Right ventricle myocardium superior (tissue), 1 donor: ENCODE measurements at regions not wholly inside any gene's neighbourhood (a gene's known extent, or its start where the extent isn't known, plus 50 kb on each side); places are given as distances from the start of the nearest gene placed in this dataset.

Experiments used
- ATAC-seq: fragments of 200-7000 bp; cut with Tn5 transposase; one replicate; pipeline ENCODE4 v1.9.1; 2020; ENCODE audit warnings: mild to moderate bottlenecking; ENCODE audit not compliant: poor library complexity
- DNase-seq: peaks from one replicate; pipeline ENCODE4 v3.0.0-alpha.2; 2020
- intact Hi-C: fragments of 100-400 bp; cut with DNase I; formaldehyde crosslinking; loops from one replicate; pipeline ENCODE4 v1.11.2; 2022
- donor health status: DM: no; HTN: yes; CAD: no; lungs with severe emphysema.

DNA sequence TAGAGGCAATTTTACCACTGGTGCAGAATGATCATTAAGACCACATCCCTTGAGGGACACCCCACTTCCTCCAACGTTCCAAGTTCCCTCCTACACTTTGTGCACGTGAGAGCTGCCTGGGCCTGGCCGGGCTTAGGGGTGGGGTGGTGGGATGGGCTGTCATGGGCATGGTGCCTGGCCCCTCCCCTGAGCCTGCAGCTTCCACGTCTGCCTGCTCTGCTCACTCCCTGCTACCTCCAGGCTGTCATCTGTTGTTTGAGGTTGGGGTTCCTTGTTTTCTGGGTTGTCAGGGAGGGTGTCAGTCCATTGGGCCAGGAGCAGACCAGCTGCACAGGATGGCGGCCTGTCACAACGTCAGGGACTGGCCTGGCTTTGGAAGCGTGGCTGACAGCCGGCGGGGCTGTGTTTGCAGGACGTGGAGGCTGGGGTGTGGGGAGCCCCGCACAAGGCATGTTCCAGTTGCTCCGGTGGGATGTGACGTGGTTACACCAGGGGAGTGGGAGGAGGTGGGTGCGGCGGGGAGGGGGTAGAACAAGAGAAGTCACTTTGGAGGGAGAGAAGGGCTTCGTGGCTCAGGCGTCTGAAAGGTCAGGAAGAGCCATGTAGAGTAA is 72.3 kb downstream of the RTP5 start:
- intact Hi-C loops = no loop called here
- ATAC-seq = no peak
- DNase-seq = no peak

DNA sequence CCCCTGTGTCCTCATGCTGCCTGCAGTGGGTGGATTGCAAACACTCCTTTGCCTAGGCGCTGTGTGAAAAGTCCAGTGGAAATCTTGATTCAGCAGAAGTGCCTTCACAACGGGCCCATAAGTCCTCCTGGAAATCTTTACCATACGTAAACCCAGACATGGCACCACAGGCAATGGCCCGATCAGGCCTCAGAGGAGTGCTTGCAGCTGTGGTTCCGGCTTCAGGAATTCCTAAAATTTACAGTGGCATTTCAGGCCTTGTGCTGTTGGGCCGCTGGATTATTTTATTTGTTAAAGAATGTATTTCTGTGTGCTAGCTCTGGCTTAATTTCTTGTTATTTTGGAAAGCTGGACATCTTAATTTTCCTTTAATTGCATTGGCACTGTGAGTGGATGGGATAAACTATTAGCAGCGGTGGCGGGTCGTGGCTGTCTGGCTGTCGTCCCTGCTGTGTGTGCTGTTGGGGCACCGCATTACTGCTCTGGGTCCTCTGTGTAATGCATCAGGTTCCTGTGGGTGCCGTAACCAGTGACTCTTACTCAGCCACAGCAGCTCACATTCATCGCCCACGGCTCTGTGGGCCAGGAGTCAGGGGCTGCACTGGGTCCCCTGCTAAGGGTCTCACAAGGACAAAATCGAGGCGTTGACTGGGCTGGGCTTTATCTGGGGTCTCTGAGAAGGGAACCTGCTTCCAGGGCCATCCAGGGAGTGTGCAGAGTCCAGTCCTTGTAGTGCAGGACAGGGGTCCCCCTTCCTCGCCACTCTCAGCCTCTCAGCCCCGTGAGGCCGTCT is 73.1 kb downstream of the RTP5 start:
- DNase-seq = no peak
- no peak for ATAC-seq
- intact Hi-C loops = no loop called here

DNA sequence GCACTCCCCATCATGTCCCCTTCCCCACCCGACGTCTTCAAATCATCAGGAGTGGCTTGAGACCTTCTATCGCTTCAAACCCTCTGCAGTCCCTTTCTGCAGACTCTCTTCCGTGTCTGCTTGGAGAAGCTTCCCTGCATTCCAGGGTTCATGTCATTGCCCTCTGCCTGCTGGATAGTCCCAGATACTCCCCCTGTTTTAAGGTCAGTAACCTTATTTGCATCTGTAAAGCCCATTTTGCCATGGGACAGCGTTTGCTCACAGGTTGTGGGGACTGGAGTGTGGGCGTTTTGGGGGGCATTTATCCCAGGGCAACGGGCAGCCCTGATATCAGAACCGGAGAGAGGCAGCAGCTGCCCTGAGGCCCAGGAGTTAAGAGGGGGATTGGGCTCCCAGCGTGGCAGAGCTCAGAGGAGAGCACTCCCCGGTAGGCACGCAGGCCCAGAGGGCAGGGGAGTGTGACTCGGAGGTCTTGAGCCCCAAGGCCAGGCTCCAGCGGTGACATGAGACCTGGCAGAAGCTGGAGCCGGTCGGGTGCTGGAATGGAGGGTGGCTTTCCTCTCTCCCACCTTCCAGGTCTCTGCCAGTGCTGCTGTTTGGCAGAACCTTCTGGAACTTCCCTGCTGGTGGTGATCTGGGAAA is 73.8 kb downstream of the RTP5 start:
- no peak for DNase-seq
- ATAC-seq = no peak
- intact Hi-C loops = no loop called here

DNA sequence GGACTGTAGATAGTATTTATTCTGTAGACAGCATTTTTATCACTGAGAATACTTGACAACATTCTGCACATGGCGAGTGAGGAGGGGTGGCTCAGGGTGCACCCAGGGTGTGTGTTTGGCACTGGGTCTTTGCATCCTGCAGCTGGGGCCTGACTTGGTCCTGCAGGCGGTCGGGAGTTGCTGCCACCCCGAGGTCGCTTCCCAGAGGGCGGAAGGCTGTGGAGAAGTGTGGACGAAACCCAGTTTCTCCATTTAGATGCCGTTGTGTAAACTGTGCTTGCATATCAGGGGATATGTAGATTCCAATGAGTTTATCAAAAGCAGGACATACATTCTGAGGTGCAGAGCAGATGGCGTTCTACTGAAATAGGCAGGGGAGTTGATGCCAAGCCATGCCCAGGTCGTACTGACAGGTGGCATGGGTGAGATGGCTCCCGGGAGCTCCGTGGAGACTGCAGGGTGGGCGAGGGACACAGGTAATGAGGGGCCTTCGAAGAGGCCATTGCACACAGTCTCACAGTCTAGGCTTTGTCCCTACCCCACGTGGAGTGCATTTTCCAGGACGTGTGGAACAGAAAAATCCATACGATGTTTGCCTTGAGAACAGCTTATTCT is 74.5 kb downstream of the RTP5 start:
- intact Hi-C loops = no loop called here
- no peak for DNase-seq
- ATAC-seq = no peak

DNA sequence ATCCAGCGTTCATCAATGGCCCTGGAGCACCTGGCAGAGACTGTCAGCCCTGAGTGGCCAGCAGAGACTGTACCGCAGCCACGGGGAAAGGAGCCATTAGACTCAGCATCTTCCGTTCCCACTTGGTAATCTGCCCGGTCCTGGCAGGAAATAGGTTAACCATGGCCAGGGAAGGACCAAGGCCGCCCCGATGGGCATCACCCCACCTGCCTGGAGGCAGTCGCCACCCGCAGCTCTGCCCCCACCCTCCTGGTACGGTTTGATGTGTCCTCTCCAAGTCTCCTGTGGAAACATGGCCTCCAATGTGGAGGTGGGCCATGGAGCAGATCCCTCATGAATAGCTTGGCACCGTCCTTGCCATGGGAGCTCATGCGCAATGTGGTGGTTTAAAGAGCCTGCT is 75.3 kb downstream of the RTP5 start:
- no peak for DNase-seq
- ATAC-seq = no peak
- intact Hi-C loops = no loop called here

DNA sequence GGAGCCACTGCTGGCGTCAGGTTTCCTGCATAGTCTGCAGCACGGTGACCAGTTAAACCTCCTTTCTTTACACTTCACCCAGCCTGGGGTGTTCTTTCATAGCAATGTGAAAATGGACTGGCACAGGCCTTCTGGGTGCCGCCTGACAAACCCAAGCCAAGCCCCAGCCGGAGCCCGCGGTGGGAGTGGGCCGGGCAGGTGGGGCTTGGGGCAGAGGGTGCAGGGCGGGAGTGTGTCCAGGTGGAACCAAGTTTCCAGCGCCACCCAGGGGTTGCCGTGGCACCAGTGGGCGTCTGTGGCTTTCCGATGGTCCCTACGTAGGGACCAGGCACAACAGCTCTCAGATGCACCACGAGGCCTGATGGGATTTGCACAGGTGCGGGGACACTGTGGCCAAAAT is 75.8 kb downstream of the RTP5 start:
- intact Hi-C loops = no loop called here
- ATAC-seq (no peak), DNase-seq (no peak)

DNA sequence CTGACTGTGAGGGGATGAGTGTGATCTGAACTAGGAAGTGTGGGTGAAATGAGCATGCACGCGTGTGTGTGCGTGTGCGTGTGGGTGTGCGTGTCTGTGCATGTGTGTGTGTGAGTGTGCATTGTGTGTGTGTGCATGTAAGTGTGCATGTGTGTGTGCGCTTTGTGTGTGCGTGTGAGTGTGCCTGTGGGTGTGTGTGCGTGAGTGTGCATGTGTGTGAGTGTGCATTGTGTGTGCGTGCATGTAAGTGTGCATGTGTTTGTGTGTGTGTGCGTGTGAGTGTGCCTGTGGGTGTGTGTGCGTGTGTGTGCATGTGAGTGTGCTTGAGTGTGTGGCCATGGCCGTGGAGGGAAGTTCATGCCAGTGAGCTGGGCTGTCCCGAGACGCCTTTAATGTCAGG is 76.3 kb downstream of the RTP5 start:
- intact Hi-C loops = no loop called here
- DNase-seq (no peak), ATAC-seq (no peak)

DNA sequence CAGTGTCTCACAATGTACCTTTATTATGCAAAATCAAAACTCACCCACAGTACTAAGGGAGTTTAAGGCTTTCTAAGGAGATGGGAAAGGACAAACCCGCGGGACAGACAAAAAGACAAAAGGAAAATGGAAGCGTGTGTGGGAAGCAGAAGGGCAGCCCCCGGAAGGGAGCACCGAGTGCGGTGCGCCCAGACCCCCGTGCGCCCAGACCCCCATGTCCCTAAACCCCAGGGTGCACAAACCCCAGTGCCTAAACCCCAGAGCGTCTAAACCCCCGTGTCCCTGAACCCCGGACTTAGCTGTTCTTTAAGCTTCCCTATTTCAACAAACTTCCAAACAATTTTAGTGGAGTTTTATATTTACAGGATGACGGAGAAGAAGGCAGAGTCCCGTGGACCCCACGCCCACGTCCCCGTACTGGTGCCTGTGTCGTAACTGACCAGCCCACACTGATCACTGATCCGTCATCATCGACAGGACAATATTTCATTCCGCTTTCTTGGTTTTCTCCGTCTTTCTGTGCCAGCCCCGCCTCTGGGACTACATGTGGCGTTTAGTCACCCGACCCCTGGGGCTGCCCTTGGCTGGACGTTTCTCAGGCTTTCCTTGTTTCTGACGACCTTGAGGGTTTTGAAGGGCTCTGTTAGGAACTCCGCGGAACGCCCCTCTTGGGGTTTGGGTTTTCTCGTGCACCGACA is 76.9 kb downstream of the RTP5 start:
- intact Hi-C loops = no loop called here
- ATAC-seq (no peak), DNase-seq (no peak)

DNA sequence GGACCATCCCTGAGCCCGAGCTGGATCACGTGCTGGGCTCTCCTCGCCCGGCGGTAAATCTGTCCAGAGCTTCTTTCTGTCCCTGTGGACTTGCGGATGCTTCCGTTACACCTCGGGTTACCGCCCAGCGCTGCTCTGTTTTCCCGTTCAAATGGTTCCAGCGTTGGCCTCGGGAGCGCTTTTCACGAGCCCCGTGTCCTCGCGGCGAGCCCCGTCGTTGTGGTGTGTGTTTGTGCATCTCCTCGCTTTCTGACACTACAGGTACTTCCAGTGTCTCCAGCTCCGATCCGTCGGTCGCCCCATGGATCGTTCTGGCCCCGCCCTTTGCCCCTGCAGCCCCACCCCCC is 77.4 kb downstream of the RTP5 start:
- ATAC-seq = no peak
- DNase-seq = no peak
- intact Hi-C loops = no loop called here

DNA sequence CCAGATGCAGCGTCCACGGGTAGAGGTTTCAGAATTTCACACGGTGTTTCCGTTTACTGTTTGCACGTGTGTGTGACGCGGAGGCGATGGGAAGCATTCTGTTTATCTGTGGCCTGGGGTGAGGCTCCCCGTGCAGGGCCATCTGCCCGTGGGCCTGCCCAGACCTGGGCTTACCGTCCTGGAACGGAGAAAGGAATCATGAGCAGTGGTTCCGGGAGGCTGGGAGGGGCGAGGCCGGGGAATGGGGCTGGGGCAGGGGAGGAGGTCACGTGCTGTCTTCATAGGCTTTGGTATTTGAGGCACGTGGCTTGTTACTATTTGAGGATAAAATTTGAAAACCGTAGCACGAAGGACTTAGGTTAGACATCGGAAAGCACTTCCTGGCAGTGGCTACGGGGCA is 77.9 kb downstream of the RTP5 start:
- DNase-seq (no peak), ATAC-seq (no peak)
- intact Hi-C loops = no loop called here

DNA sequence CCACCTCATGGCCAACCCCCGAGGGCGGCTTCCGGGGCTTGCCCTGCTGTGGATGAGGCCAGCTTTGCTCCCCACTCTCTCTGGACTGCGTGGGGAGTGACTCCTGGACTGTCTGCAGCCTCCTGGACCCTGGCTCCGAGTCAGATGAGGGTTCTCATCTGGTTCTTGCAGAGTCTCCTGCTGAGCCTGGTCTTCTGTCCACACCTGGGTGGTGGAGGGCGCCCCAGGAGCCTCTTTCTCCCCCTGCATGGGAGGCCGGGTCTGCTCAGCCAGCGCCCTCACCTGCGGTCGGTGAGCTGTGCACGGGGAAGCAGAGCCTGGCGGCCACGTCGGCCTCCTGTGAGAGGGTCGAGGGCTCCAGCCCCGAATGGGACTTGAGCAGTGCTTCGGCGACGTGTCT is 78.3 kb downstream of the RTP5 start:
- DNase-seq (no peak), ATAC-seq (no peak)
- intact Hi-C loops = no loop called here

DNA sequence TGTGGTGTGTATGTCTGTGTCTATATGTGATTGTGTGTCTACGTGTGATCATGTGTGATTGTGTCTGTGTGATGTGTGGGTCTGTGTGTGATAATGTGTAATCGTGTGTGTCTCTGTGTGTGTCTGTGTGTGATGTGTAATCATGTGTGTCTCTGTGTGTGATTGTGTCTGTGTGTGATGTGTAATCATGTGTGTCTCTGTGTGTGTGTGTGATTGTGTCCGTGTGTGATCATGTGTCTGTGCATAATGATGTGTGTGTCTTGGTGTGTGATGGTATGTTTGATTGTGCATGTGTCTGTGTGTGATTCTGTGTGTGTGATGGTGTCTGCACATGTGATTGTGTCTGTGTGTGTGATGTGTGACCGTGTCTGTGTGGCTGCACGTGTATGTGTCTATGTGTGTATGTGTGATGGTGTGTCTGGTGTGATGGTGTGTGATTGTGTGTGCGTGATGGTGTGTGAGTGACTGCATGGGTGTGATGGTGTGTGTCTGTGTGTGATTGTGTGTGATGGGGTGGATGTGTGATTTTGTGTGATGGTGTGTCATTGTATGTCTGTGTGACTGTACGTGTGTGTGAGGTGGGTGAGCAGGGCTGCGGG is 78.9 kb downstream of the RTP5 start:
- DNase-seq (no peak), ATAC-seq (no peak)
- intact Hi-C loops = no loop called here

DNA sequence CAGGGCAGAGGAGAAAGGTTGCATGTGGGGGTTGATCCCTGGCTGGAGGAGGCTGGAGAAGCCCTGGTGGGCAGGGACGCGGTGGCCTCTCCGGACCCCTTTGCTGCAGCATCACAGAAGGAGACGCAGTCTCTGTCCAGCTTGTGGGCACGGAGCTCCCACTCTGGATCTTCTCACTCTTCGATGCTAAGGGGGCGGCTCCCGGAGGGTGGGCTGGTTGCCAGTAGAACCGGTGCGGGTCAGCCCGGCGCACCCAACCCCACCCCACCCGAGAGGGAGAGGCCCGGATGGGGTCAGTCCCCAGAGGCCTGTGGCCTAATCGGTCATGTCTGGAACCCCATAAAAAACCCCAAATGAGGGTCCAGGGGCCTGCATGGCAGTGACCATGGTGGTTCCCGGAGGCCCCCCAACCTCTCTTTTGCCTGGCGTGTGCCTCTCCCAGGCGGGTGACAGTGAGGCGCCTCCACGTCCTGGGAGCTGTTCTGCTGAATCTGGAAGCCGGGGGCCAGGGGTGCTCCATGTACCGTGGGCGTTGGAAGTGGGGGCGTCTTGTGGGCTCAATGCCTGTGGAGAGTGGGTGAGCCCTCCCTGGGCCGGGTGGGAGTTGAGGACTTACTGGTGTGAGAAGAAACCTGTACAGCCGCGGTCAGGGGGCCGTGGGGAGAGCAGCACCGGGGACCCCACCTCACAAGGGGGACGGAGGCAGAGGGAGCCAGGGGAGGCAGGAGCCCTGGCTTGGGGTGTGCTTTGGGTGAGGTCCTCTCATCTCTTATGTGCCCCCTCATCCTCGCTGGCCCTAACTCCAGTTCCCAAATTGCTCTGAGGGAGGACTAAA is 79.6 kb downstream of the RTP5 start:
- no peak for ATAC-seq
- DNase-seq = no peak
- intact Hi-C loops = no loop called here

DNA sequence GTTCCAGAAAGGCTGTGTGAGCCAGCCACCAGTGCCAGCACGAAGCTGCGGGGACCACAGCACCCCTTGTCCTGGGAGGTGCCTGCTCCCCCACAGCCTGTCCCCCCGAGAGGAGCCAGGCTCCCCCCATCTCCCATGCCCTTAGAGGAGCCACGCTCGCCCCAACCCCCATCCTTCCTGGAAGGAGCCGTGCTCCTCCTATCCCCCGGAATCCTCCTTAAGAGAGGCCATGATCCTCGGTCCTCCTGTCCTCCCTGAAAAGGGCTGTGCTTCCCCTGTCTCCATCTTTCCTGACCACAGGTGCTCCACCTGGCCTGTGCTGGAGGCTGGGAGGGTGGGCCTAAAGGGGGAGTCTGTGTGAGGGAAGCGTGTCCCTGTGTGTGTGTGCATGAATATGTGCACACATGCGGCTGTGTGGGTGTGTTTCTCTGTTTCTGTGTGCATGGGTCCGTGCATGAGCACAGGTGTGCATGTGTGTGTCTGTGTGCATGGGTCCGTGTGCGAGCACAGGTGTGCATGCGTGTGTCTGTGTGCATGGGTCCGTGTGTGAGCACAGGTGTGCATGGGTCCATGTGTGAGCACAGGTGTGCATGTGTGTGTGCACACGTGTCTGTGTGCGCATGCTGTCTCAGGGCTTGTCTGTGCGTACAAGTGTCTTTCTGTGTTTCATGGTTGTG is 80.3 kb downstream of the RTP5 start:
- ATAC-seq (peak; percentile 16), DNase-seq (no peak)
- intact Hi-C loops = no loop called here

DNA sequence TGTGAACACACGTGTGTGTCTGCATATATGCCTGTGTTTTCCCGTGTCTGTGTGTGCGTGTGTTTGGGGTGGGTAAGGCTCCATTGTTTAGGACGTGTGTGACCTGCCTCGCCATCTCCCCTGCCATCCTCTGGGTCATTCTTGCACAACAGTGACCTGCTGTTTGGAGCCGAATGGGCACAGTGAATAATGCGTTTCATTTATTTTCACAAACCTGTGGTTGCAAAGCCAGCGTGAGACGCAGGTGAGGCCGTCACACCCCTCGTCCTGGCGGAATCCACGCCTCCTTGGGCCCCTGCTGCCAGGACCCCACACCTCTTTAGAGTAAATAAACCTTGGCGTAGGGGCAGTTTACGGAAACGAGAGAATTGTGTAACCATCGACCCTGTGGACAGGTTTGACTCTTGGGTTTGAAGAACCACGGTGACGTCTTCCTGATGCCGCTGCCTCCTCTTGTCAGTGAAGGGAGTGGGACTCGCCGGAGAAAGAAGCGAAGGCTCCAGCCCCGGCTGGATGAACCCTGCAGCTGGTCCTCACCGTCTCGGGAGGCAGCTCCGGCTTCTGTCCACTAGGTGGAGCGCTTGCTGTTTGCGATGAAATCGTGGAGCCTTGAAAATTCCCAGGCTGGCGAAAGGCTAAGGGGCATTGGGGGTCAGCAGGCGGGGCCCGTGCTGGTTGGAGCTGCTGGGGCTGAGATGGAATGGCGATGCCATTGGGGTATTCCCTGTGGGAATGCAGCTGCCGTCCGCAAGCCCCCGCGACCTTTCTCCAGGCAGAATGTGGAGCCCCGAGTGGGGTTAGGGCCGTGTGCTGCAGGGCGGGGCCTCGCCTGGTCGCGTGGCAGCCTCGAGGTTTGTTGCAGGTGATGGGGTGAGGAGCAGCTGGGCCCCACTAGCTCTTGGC is 81.1 kb downstream of the RTP5 start:
- DNase-seq (peak; percentile 84), ATAC-seq (peak; percentile 82)
- intact Hi-C loops = no loop called here

DNA sequence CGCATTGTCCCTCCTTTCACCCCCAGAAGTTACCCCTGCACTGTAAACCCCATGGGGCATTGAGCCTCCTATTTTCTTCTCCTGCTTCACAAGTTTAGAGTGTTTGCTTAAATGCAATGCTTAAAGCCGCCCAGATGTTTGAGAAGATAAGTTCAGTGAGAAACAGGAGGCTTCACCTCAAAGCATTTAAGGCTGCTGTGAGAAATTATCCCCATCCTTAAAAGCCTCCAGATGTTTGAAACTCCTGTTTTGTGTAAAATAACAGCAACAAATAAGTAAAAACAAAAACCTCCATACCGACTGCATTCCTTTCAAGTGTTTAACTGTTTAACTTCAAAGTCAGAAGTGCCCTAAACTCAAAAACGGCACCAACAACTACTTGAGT is 81.8 kb downstream of the RTP5 start:
- intact Hi-C loops = no loop called here
- DNase-seq (no peak), ATAC-seq (no peak)

DNA sequence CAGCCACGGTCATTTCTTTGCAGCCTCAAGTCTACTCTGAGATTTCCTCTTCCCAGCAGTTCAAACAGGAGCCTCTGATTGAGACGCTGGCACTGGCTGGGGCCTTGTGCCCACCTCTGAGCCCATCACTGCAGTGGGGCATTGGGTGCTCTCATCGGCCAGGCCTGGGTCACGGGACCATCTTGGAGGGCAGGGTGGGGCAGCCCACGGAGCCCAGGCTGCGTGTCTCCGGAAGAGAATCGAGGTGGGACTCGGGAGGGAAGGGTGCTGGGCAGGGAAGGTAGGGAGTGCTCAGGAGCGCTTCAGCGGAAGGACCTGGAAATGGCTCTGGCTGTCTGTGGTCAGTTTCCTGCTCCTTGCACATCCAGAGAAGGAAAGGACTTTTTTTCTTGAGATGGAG is 82.4 kb downstream of the RTP5 start:
- ATAC-seq (no peak), DNase-seq (no peak)

More for the DNA sequence above, 82.4 kb downstream of the RTP5 start:
- intact Hi-C loops = no loop called here
